ENCODE measurements at regions not wholly inside any gene's neighbourhood (a gene's known extent, or its start where the extent isn't known, plus 50 kb on each side); places are given as distances from the start of the nearest gene placed in this dataset.
"Not testable (repeated sequence)": the region's sequence is repeated elsewhere in the genome, so short reads cannot be mapped to it uniquely, and the experiment has no call there.

DNA sequence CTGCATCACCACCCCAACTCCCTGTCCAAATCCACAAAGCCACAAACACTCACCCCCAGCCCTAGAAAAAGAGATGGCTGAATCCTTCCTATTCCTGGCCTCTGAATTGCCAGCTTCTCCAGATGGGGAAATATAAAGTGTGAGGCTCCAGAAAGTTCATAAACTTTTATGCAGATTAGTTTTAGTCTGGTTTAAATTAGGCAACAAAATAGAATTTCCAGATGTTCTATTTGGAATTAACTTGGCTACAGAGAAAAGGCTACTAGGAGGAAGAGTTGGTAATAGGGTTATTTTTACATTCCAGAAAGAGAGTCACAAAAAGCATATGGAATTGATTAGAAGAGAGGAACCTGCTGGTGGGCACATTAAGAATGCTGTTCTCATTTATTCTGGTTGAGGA is 56.0 kb downstream of the EN1 start:
- no peak for DNase-seq

DNA sequence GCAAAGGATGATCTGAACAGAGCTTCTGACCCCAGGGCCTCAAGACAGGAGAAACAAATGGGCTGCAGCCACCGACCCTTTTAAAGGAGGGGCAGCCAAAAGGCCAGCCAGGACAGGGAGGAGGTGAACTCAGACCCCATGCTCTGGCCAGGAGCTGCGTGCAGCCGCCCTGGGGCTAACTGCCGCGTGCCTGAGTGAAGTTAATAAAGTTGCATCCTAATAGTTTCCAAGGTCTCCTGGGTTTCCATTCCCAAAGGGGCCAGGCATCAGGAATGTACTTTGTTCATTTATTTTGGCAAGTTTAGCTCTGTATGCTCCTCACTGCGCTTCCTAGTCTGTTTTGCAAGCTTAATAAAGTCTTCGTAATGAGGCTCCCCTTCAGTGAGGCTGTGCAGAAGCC is 60.7 kb downstream of the EN1 start:
- DNase-seq = no peak

DNA sequence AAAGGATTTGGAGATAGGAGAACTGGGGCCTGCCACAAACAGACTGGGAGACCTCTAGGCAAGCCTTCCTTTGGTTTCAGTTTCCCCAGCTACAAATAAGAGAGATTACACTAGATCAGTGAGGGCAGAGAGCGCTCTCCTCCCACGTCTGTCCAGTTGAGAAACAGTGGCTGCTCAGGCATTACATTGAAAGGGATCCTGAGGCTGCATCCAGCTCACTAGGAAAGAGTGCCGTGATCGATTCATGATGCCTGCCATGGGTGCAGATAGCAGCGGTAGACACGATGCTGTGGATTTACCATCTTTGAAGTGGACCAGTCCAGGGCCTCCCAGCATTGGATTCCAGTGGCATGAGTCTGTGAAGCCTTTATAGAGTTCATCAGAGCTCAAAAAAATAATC is 62.6 kb downstream of the EN1 start:
- no peak for DNase-seq

DNA sequence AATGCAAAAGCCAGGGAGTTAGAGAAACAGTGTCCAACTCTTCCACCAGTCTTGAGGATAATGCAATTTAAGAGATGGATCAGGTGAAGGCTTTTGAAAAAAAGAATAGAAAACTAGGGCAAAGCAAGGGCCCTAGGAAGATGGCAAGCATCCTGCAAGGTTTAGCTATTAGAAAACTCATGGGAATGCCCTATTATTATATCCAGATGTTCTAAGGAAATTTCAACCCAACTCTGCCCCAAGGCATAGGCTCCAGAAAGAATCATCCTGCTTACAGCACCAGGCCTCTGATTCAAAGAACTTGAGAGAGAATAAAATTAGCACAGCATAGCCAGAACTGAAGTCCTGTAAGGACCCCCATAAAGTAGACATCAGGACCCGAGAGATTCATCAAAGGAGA is 68.1 kb downstream of the EN1 start:
- no peak for DNase-seq

DNA sequence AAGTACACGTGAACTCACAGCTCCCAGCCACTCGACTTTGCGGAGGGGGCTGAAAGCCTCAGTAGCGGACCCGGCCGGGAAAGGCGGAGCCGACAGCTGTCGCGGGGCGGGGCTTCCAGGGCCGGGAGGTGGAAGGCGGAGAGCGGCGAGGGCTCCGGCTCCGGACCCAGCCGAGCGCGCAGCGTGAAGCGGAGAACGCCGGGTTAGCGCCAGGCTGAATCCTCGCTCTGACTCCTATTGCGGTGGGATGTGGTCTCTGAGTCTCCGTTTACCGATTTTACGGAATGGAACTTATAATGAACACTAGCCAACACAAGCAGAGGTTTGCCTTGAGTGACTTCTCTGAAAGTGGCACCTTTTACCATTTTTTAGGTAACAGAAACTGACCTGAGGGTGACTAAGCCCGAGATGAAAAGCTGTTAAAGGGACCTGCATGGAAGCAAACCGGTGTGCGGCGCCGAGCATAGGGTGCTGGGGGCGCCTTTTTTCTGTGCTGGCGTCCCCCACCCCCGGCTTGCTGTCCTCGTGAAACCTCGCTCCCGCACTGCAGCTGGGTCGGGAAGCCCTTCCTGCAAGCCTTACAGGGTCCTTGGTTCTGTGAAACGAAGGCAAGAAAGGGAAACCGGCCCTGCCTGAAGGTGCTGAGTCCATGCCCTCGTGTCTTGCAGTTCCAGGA is 72.9 kb downstream of the EN1 start:
- DNase-seq = peak; percentile 4

DNA sequence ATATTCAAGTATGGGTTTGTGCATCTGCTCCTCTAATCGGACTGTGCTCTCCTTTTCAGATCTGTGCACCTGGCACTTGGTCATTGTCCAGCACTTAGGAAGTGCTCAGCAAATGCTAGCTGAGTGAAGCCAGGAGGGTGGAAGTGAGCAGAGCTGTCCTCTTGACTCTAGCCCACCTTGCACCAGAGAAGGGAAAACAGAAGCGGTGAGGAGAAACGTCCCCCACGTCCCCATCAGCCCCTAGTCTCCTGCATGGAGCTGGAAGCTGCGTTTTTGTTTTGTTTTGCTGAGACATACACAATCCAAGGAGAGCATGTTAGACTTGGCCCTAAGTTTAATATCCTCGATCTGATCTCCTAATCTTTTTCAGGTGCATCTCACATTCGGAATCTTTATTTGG is 73.6 kb downstream of the EN1 start:
- DNase-seq = no peak

DNA sequence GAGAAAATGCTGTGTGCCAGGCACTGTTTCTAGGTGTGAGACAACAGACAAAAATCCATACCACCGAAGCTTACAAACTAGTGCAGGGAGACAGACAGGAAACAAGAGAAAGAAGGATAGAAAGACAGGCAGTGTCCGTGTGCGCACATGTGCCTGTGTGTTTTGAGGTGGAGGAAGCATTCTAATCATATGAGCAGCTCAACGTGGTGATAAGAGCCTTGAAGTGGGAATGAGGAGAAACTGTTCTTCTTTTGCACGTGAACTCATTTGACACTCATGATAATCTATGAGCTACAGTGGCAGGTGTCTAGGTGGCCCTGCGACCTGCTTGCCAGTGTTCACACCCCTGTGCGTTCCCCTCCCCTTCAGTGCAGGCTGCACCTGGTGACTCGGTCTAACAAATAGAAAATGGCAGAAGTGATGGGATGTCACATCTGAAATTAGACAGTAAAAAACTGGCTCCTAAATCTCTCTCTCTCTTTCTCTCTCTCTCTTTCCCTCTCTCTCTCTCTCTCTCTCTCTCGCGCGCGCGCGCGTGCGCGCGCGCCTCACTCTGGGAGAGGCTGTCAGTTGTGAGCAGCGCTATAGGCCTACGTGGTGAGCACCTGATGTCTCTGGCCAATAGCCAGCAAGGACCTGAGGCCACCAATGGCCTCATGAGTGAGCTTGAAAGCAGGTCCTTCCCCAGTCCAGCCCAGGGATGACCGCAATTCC is 74.8 kb downstream of the EN1 start:
- DNase-seq = no peak

DNA sequence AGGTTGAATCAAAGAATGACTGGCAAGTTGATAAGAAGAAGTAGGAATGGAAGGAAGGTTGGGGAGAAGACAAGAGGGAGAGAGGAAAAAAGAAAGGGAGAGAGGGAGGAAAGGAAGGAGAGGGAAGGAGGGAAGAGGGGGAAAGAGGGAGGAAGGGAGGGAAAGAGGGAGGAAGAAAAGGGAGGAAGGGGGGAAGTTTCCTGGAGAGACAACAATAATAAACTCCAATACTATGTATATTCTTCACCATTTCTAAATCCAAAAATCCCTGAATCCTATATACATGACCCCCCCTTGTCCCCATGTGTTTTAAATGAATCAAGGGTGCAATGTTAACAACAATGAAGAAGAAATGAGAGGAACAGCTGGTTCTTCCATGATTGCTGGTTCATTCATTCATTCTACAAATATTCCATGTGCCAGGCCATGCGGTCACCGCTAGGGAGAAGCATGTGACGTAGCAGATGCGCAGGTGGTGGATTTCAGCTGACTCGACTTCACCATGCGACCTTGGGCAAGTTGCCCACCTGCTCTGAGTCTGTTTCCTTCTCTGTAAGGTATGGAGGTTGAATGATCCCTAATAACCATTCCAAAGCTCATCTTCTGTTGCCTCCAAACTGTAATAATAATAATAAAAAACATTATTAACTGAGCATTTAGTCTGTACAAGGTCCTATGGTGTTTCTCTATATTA is 77.6 kb downstream of the EN1 start:
- DNase-seq = no peak

DNA sequence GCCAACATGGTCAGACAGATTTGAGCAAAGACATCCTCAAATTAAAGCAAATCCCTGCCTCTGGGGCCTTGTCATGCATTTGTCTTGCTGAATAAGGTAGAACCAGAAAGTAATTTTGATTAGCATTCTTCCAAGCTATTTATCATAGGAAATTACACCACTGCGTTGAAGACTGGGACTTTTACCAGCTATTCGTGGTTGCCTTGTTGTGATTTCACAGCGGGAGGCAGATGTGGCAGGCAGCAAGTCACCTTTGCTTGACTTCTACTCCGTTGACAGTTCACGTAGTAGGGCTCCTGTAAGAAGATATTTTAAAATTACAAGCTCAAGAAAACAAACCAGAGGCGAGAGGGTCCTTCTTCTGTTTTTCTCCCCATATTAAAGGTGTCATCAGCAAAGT is 80.6 kb downstream of the EN1 start:
- DNase-seq = no peak

DNA sequence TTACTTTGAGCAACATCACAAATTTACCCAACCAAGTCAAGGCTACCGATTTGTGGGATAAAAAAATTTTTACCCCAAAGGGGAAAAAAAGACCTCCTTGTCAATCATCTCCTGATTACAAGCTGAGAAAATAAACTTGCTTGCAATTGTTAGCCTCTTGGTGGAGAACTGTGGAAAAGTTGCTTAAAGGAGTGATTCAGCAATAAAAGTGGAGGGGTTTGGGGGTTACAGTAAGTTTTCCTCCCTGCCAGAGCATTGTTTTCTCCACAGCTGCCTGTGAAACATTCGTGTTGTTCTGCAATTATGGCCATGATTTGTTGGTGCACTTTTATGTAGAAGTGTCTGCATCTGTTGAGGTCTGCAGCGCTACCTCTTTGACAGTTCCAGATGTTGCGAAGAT is 82.6 kb downstream of the EN1 start:
- no peak for DNase-seq

DNA sequence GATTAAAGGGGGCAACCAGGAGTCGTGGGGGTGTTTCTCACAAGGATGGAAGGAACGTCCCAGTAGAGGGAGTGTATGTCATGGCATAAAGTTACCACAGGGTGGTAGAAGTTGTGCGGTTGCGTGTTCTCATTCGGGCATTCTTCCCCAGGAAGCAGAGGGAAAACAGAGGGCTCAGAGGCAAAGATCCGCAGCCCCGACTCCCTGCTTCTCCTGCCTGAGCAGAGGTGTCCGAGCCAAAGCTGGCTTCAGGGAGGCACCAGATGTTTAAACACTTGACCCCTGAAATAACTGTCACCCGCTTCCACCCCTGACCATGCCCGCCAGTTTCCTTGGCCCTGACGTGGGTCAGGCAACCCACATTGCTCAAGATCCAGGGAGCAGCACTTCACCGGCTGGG is 83.7 kb downstream of the EN1 start:
- no peak for DNase-seq

DNA sequence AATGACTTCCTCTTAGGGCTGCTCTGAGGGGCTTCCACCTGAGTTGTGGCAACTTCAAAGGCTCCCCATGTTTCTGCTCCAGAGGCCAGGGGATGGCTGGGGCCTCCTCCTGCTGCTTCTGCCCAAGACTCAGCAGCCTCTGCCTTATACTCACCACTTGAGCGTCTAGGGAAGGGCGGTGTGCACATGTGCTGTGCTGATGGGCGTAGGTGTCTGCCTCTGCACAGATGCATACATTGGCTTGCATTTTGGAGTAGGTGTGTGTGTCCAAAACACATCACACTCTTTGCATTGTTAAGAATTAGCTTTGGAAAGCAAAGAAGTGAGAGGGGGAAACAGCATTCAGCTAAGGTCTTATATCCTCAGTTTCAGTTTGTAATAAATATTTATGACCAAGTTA is 85.2 kb downstream of the EN1 start:
- DNase-seq = no peak

DNA sequence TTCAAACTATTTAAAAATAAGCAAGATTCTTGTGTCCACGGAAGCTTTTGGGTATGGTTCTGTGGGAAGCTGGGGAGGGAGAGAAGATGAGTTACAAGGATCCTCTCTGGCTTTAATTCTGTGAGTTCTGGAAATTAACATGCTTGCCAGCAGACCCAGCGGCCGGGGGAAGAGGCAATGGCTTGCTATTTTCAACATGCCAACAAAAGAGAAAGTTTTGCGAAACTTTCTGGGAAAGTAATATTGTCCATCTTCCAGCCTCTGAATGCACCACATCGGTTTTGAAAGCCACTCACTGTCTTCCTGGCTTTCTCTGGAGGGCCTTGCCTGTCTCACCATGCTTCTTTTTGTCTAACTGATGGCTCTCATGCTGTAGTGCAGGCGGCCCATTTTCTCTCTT is 85.7 kb downstream of the EN1 start:
- no peak for DNase-seq

DNA sequence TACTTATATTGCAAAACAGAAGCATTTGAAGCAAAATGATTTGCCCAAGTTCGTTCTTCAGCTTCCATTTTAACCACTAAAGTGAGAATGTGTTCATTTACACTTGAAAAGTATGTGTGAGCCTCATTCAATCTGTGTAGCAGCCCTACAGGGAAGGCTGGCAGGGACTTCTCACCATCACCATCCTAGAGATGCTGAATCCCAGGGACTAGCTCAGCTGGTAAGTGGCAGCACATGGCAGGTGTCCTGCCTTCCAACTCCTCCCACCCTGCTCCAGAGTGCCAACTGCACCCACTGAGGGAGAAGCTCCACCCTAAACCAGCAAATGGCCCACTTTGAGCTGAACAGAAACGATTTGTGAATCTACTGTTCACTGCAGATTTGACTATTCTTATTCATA is 91.5 kb downstream of the EN1 start:
- DNase-seq = no peak

DNA sequence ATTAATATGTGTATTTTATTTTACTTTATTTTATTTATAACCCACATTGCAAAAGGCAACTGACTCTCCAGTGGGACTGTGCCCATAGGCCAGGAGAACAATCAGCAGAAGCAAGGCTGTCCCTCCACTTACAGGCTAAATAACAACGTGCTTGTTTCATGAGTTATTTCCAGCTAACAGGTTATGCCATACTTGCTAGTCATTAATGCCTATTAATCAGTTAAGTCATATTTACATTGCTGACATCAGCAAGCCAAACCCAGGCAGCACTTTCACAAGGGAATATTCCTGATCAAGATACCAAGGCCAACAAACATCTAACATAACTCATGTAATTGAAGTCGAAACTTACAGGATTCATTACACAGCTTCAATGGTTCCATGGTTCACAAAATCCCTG is 92.1 kb downstream of the EN1 start:
- no peak for DNase-seq

DNA sequence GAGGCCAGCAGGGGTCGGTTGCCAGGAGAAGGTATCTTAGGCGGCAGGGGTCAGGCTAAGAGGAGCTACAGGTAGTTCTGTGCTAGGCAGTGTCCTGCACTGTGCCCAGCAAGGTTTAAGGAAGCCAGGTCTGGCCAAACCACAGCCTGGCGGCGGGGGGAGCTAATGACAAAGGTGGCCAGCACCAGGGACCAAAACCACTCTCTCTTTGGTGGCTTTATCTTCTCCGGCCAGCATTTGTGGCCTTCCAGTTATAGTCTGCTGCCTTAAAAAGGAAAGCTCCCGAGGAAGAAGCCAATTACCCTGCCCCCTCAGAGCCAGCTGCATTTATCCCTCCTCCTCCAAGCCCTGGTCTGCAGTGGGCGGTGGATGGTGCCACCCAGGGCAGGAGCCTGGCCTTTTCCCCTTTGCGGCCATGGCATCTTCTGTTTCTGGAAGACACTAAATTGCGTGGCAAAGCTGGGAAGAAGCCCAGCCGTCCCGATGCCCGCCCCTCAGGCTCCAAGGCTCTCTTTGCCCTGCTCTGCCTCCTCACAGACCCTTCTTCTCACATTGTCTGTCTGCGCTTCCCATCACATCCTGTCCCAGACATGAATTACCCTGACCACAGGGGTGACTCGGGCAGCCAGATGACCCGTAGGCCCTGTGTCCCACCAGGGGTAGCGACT is 94.6 kb downstream of the EN1 start:
- no peak for DNase-seq

DNA sequence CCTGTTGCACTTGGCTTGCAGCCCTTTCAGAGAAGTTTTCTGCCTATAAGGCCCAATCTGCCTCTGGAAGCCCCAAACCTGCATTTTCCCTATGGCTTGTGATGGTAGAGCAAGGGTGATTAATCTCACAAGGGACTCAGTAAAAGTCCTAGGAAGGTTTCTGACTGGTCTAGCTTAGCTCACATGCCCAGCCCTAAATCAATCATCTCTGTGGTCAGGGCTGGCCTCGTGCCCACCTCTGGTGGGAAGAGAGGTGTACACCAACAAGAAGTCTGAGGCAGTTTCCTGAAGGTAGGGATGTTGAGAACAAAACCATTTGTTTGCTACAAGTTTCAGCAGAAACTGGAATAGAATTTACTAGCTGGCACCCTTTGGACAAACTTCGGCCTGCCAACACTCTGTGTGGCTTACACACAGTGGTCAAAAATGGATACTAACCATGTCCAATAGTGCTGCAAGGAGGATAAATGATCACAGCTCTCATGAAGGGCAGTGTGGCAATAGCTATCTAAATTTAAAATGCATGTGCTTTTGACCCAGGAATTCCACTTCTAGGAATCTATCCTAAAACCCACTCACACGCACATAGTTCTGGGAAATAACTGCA is 96.4 kb downstream of the EN1 start:
- no peak for DNase-seq

DNA sequence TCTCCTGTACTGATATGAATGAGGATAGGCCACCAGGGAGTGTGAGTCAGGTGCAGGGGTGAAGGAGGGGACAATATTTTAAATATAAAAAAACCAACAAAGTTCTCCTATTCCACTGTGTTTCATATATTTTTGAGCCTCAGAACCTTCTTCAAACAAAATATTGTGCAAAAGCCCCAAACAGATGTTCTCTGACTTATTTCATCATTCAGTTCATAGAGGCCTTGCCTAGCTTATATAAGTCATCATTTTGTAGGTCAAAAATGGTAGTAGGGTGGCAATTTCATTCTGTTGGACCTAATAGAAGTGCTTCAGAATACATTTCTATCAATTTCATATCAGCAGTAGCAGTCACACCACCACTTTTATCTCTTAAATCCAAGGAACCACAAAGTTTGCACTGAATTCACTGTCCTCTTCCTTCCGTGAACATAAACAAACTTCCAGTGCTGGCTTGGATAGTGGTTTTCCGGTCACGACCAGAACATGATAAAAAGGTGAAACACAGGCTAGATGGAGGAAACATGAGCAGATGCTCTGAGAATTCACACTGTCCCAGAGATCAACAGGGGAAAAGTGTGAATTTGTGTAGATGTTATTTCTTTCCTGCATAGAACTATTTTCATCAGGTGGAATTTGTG is 99.1 kb downstream of the EN1 start:
- no peak for DNase-seq

DNA sequence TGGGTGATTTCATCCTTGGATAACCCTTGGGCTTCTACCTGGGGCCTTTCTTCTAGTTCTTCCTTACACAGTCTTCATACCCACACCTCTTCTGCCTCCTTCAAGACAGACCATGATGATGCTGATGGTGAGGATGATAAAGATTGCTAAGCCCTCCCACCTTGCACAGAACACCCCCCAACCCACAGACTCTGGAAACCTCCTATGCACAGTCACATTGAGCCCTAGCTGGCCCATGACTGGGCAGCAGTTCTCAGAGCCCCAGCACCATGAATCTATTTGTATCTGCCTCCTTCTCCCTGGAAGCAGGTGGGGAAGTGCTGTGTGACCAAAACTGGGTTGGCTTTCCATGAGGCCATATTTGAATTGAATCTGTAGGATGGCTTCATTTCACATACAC is 99.8 kb downstream of the EN1 start:
- DNase-seq = no peak

DNA sequence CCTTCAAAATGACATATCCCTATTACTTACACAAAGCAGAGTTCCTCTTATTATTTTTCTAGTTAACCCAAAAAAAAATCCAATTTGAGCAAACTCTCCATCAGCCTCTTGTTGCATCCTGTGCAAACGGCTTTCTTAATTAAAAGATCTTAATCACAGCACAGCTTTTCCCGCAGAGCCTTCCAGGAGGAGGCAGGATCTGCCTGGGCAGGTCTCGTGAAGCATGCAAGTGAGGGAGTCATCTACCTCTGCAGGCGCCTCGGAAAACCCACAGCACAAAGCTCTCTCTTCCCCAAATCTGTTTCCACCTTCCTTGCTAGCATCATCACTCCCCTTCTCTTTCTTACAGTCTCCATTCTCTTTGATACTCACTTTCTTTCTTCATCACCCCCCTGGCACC is 100.4 kb downstream of the EN1 start:
- DNase-seq = no peak

DNA sequence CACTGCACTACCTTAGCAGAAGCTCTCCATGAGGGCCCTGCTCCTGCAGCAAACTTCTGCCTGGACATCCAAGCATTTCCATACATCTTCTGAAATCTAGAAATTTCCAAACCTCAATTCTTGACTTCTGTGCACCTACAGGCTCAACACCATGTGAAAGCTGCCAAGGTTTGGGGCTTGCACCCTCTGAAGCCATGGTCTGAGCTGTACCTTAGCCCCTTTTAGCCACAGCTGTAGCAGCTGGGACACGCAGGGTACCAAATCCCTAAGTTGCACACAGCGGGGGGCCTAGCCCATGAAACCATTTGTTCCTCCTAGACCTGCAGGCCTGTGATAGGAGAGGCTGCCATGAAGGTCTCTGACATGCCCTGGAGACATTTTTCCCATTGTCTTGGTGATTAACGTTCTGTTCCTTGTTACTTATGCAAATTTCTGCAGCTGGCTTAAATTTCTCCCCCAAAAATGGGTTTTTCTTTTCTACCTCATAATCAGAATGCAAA is 102.7 kb downstream of the EN1 start:
- DNase-seq = not testable (repeated sequence)

DNA sequence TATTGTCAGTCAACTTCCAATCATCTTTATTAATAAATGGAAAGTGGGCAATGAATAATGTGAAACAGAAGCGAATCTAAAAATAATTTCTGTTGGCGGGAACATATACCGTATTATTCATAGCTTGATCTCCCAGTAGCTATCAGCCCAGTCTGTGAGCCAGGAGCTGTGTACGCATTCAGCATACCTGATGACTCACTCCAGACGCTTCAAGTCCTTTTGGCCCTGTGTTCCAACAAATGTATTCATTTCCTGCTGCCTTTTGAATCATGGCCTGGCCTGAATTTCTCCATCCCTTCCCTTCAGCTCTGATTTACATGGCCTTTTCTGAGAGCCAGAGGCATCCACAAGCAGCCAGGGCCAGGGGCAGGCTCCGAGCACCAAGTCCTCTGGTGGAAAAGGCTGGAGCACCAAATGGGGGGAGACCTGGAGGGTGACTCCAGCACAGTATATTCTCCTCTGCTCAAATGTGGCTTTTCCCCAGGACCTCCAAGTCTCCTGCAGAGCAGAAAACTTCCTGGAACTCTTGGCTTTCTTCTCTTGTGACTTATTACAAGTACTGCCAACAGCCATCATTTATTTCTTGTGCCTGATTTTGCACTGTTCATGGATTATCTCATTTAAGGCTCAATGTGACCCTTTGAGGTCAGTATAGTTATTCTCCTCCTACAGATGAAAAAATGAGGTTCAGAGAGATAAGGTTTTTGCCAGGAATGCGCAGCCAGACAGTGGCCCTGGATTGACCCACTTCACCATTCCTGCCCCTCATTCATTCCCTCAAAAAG is 108.7 kb downstream of the EN1 start:
- no peak for DNase-seq

Data from stimulated activated CD4-positive, alpha-beta T cell treated with anti-CD3 and anti-CD28 coated beads, Interleukin-4, amount 100 ng/mL, for 1 hour (primary cell).